GM21447 (cell line): ENCODE measurements at regions not wholly inside any gene's neighbourhood (a gene's known extent, or its start where the extent isn't known, plus 50 kb on each side); places are given as distances from the start of the nearest gene placed in this dataset.

Experiments
- ATAC-seq: cut with Tn5 transposase; IDR thresholded peaks from one replicate; pipeline ENCODE4 v1.9.1; 2021; ENCODE audit not compliant: unreplicated experiment

GRCh38 chr9:129349665-129349947 lies 171.5 kb upstream of the IER5L start:
- no peak for ATAC-seq

- no peak for ATAC-seq
These were observed 171.0 kb upstream of the IER5L start for GRCh38 chr9:129348890-129349664.

- no peak for ATAC-seq
These were observed 169.5 kb upstream of the IER5L start for GRCh38 chr9:129347316-129348120.

GRCh38 chr9:129346046-129346445 lies 168.0 kb upstream of the IER5L start:
- no peak for ATAC-seq

- ATAC-seq, result no peak
These were observed 166.8 kb upstream of the IER5L start for GRCh38 chr9:129344641-129345495.

- ATAC-seq, result no peak
These were observed 165.6 kb upstream of the IER5L start for GRCh38 chr9:129343424-129344375.

- ATAC-seq, result no peak
These were observed 164.7 kb upstream of the IER5L start for GRCh38 chr9:129342591-129343423.

- no peak for ATAC-seq
These were observed 163.9 kb upstream of the IER5L start for GRCh38 chr9:129341987-129342348.

GRCh38 chr9:129341171-129341986 lies 163.3 kb upstream of the IER5L start:
- no peak for ATAC-seq

GRCh38 chr9:129340427-129341170 lies 162.5 kb upstream of the IER5L start:
- ATAC-seq, result no peak

- no peak for ATAC-seq
These were observed 161.6 kb upstream of the IER5L start for GRCh38 chr9:129339539-129340157.

GRCh38 chr9:129338724-129339430 lies 160.8 kb upstream of the IER5L start:
- ATAC-seq, result no peak

GRCh38 chr9:129337336-129338140 lies 159.5 kb upstream of the IER5L start:
- ATAC-seq, result no peak

GRCh38 chr9:129336601-129337331 lies 158.7 kb upstream of the IER5L start:
- no peak for ATAC-seq

GRCh38 chr9:129336130-129336528 lies 158.1 kb upstream of the IER5L start:
- no peak for ATAC-seq
